ENCODE measurements at regions not wholly inside any gene's neighbourhood (a gene's known extent, or its start where the extent isn't known, plus 50 kb on each side); places are given as distances from the start of the nearest gene placed in this dataset.

DNA sequence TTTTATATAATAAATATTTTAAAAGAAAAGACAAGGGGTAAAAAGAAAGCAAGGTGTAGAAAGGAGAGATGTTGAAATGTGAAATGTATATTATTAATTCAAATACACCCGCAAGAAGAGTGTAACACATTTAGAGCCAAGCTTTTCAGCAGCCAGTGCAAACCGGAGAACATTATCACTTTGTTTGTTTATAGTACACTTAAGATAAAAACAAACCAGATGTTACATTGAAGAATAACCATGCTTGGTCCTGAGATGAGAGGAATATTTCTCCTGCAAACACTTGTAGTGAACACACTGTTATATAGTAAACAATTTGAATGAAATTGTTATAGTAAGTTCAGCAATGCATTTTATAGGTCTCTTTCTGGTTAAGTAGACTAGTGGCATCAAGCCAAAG, 1441.5 kb downstream of the OTOL1 start:
- no peak for TF ChIP-seq NFIC (IDR thresholded peaks at IDR 0.05; ENCODE audit: borderline replicate concordance)
- TF ChIP-seq, protein P1, sequence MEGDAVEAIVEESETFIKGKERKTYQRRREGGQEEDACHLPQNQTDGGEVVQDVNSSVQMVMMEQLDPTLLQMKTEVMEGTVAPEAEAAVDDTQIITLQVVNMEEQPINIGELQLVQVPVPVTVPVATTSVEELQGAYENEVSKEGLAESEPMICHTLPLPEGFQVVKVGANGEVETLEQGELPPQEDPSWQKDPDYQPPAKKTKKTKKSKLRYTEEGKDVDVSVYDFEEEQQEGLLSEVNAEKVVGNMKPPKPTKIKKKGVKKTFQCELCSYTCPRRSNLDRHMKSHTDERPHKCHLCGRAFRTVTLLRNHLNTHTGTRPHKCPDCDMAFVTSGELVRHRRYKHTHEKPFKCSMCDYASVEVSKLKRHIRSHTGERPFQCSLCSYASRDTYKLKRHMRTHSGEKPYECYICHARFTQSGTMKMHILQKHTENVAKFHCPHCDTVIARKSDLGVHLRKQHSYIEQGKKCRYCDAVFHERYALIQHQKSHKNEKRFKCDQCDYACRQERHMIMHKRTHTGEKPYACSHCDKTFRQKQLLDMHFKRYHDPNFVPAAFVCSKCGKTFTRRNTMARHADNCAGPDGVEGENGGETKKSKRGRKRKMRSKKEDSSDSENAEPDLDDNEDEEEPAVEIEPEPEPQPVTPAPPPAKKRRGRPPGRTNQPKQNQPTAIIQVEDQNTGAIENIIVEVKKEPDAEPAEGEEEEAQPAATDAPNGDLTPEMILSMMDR (IDR thresholded peaks at IDR 0.05), result no peak
